ENCODE measurements at regions not wholly inside any gene's neighbourhood (a gene's known extent, or its start where the extent isn't known, plus 50 kb on each side); places are given as distances from the start of the nearest gene placed in this dataset.
A peak's percentile ranks its signal among the peaks of the same experiment; 100 is the strongest.

DNA sequence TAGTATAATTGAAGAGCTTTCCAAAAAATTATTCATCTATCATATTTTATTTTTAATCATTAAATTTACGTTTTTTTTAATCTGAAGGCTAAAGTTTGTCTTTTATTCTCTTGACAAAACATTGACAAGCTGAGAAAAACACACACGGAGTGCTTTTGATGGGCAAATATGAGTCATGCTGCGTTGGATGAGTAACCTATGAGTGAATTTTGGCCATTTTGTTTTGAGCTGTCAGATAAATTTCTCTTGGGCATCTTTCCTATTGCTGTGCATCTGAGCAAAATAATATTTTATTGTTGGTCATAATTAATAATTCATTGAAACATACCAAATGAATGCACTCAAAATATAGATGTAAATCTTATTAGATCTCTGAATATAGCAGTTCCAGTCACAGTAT, 1144.1 kb upstream of the ADGRL2 start:
- no peak overlapping the region for H2BK5ac ChIP-seq (ENCODE audit: low read depth, low read length, poor library complexity, severe bottlenecking)
- H2BK15ac ChIP-seq (ENCODE audit: low read depth, poor library complexity, severe bottlenecking) = no peak overlapping the region
- no peaks in the 10 kb centered on the region for H3K9me3 ChIP-seq (ENCODE audit: control insufficient read depth, low read length)
- no peak overlapping the region for H2AFZ ChIP-seq (ENCODE audit: low read depth, low read length)
- no peak overlapping the region for H3K23ac ChIP-seq (ENCODE audit: low read length in 2 of 2)
- no peak overlapping the region for H2AK5ac ChIP-seq (ENCODE audit: low read length, severe bottlenecking)
- no peaks in the 10 kb centered on the region for H3K27me3 ChIP-seq (ENCODE audit: control insufficient read depth in 1 of 2, insufficient read depth in 1 of 2, low read length in 2 of 2)
- 59% methylated on average over 2 of the region's 3 CpGs for WGBS
- no peaks in the 10 kb centered on the region for H3K4me1 ChIP-seq (ENCODE audit: control insufficient read depth, insufficient read depth, low read depth, low read length)
- H2BK12ac ChIP-seq (ENCODE audit: low read length in 2 of 2) = no peak overlapping the region
- H3K18ac ChIP-seq (ENCODE audit: low read depth in 1 of 2, low read length in 2 of 2) = no peak overlapping the region
- no peak overlapping the region for H3K9ac ChIP-seq (ENCODE audit: low read length)
- H3K4ac ChIP-seq (ENCODE audit: low read depth in 1 of 2, low read length in 2 of 2) = no peak overlapping the region
- no peaks in the 10 kb centered on the region for H3K79me1 ChIP-seq (replicated peaks; ENCODE audit: low read length, poor library complexity, severe bottlenecking)
- H2BK120ac ChIP-seq (ENCODE audit: low read depth, low read length) = no peak overlapping the region
- H3K36me3 ChIP-seq (ENCODE audit: control insufficient read depth in 1 of 2, insufficient read depth in 2 of 2, low read depth in 1 of 2, low read length in 2 of 2) = no peaks in the 10 kb centered on the region
- no peak overlapping the region for H4K91ac ChIP-seq (ENCODE audit: low read length)
- no peak overlapping the region for H3K27ac ChIP-seq (ENCODE audit: low read length, poor library complexity, severe bottlenecking)
- H3K4me3 ChIP-seq (ENCODE audit: insufficient read depth in 1 of 2, low read depth in 1 of 2, low read length in 2 of 2) = no peak overlapping the region
- DNase-seq = peak; percentile 24
- no peak overlapping the region for H3K4me2 ChIP-seq (ENCODE audit: low read length, poor library complexity, severe bottlenecking)
- no peak overlapping the region for H3K14ac ChIP-seq (ENCODE audit: low read length in 2 of 2)
- no peak overlapping the region for H4K8ac ChIP-seq (ENCODE audit: low read length)

DNA sequence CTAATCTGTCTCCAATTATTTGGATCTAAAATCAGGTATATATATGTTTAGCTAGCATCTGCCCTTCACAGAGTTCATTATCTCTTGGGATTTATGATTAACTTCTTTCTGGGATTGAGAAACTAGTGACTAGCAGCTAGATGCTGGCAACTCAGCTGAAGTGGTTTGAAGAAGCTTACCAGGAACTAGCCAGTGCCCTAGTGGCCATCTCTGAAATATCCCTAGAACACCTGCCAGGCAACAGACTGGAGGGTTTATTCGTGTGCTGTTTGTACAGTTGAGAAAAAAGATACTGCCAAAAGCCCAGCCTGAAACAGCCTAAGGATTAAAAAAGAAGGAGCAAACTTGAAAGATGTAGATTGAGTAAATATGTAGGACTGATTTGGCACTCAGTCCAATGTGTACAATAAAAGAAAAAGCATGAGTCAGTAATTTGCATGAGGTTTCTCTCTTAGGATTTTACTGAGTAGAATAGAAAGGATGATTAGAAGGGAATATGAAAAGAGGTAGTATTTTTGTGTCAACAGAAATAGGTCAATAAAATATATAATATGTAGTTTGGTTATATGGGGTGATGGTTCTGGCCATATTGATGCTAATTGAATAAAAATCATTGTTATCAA, 1144.6 kb upstream of the ADGRL2 start:
- 43% methylated on average over 1 of the region's 1 CpG for WGBS

DNA sequence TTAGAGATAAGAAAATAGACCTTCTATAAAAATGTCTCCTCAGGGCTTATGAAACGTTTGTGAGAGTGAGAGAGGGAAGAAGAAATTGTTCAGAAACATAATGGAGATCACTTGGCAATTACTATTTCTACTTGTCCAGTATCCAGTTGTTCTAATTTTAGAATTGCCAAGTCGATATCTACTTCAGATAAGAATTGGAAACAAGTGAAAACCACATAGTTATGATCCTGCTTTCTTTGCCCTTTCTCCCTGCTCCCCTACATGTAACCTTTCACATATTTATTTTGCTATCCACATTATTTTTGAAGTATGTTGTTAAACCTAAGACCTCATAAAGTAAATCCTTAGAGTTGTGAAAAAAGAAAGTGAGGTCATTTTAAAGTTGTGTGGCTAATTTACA, 1154.7 kb upstream of the ADGRL2 start:
- no peak overlapping the region for H3K9ac ChIP-seq (ENCODE audit: low read length)
- no peak overlapping the region for H2AFZ ChIP-seq (ENCODE audit: low read depth, low read length)
- no peak overlapping the region for H3K14ac ChIP-seq (ENCODE audit: low read length in 2 of 2)
- H3K18ac ChIP-seq (ENCODE audit: low read depth in 1 of 2, low read length in 2 of 2) = no peak overlapping the region
- H2BK12ac ChIP-seq (ENCODE audit: low read length in 2 of 2) = no peak overlapping the region
- H3K4ac ChIP-seq (ENCODE audit: low read depth in 1 of 2, low read length in 2 of 2) = no peak overlapping the region
- H3K27me3 ChIP-seq (ENCODE audit: control insufficient read depth in 1 of 2, insufficient read depth in 1 of 2, low read length in 2 of 2) = no peaks in the 10 kb centered on the region
- no peak overlapping the region for H4K91ac ChIP-seq (ENCODE audit: low read length)
- H2AK5ac ChIP-seq (ENCODE audit: low read length, severe bottlenecking) = no peak overlapping the region
- DNase-seq = no peak
- no peaks in the 10 kb centered on the region for H3K36me3 ChIP-seq (ENCODE audit: control insufficient read depth in 1 of 2, insufficient read depth in 2 of 2, low read depth in 1 of 2, low read length in 2 of 2)
- no peaks in the 10 kb centered on the region for H3K9me3 ChIP-seq (ENCODE audit: control insufficient read depth, low read length)
- no peak overlapping the region for H3K23ac ChIP-seq (ENCODE audit: low read length in 2 of 2)
- H4K8ac ChIP-seq (ENCODE audit: low read length) = no peak overlapping the region
- no peak overlapping the region for H3K4me2 ChIP-seq (ENCODE audit: low read length, poor library complexity, severe bottlenecking)
- 60% methylated on average over 2 of the region's 2 CpGs for WGBS
- H2BK120ac ChIP-seq (ENCODE audit: low read depth, low read length) = no peak overlapping the region
- no peak overlapping the region for H3K27ac ChIP-seq (ENCODE audit: low read length, poor library complexity, severe bottlenecking)
- no peak overlapping the region for H2BK15ac ChIP-seq (ENCODE audit: low read depth, poor library complexity, severe bottlenecking)
- no peak overlapping the region for H2BK5ac ChIP-seq (ENCODE audit: low read depth, low read length, poor library complexity, severe bottlenecking)
- no peaks in the 10 kb centered on the region for H3K79me1 ChIP-seq (replicated peaks; ENCODE audit: low read length, poor library complexity, severe bottlenecking)
- H3K4me1 ChIP-seq (ENCODE audit: control insufficient read depth, insufficient read depth, low read depth, low read length) = no peaks in the 10 kb centered on the region
- no peak overlapping the region for H3K4me3 ChIP-seq (ENCODE audit: insufficient read depth in 1 of 2, low read depth in 1 of 2, low read length in 2 of 2)

More for the DNA sequence above, 1144.6 kb upstream of the ADGRL2 start:
- no peaks in the 10 kb centered on the region for H3K27me3 ChIP-seq (ENCODE audit: control insufficient read depth in 1 of 2, insufficient read depth in 1 of 2, low read length in 2 of 2)
- no peak overlapping the region for H3K9ac ChIP-seq (ENCODE audit: low read length)
- H3K79me1 ChIP-seq (replicated peaks; ENCODE audit: low read length, poor library complexity, severe bottlenecking) = no peaks in the 10 kb centered on the region
- H2BK12ac ChIP-seq (ENCODE audit: low read length in 2 of 2) = no peak overlapping the region
- H2AFZ ChIP-seq (ENCODE audit: low read depth, low read length) = no peak overlapping the region
- no peak overlapping the region for H3K4me3 ChIP-seq (ENCODE audit: insufficient read depth in 1 of 2, low read depth in 1 of 2, low read length in 2 of 2)
- no peak overlapping the region for H3K23ac ChIP-seq (ENCODE audit: low read length in 2 of 2)
- H3K4me2 ChIP-seq (ENCODE audit: low read length, poor library complexity, severe bottlenecking) = no peak overlapping the region
- no peak overlapping the region for H4K8ac ChIP-seq (ENCODE audit: low read length)
- no peak overlapping the region for H2BK5ac ChIP-seq (ENCODE audit: low read depth, low read length, poor library complexity, severe bottlenecking)
- DNase-seq = peak; percentile 25
- H2AK5ac ChIP-seq (ENCODE audit: low read length, severe bottlenecking) = no peak overlapping the region
- H3K14ac ChIP-seq (ENCODE audit: low read length in 2 of 2) = no peak overlapping the region
- H3K9me3 ChIP-seq (ENCODE audit: control insufficient read depth, low read length) = no peaks in the 10 kb centered on the region
- no peak overlapping the region for H3K27ac ChIP-seq (ENCODE audit: low read length, poor library complexity, severe bottlenecking)
- H3K4me1 ChIP-seq (ENCODE audit: control insufficient read depth, insufficient read depth, low read depth, low read length) = no peaks in the 10 kb centered on the region
- no peak overlapping the region for H4K91ac ChIP-seq (ENCODE audit: low read length)
- H3K18ac ChIP-seq (ENCODE audit: low read depth in 1 of 2, low read length in 2 of 2) = no peak overlapping the region
- H3K4ac ChIP-seq (ENCODE audit: low read depth in 1 of 2, low read length in 2 of 2) = no peak overlapping the region
- no peaks in the 10 kb centered on the region for H3K36me3 ChIP-seq (ENCODE audit: control insufficient read depth in 1 of 2, insufficient read depth in 2 of 2, low read depth in 1 of 2, low read length in 2 of 2)
- H2BK120ac ChIP-seq (ENCODE audit: low read depth, low read length) = no peak overlapping the region
- H2BK15ac ChIP-seq (ENCODE audit: low read depth, poor library complexity, severe bottlenecking) = no peak overlapping the region

DNA sequence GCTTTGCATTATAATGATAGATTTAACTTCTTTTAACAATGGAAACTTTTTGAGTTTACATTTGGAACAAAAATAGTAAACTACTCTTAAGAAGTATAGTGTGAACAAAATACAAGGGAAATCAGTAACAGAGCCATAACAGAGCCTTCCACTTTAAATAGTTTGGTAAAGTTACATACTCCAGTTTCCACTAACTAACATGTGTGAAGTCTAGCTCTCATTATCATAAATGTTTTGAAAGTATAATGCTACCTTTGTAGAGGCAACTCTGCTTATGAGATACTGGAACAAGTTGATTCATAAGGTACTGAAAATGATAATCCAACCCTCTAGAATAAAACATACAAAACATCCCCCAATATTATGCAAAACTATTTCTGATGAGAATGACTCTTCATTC, 1155.1 kb upstream of the ADGRL2 start:
- H3K4me1 ChIP-seq (ENCODE audit: control insufficient read depth, insufficient read depth, low read depth, low read length) = no peaks in the 10 kb centered on the region
- H3K9me3 ChIP-seq (ENCODE audit: control insufficient read depth, low read length) = no peaks in the 10 kb centered on the region
- no peak overlapping the region for H4K8ac ChIP-seq (ENCODE audit: low read length)
- no peak overlapping the region for H2BK5ac ChIP-seq (ENCODE audit: low read depth, low read length, poor library complexity, severe bottlenecking)
- no peak overlapping the region for H2AK5ac ChIP-seq (ENCODE audit: low read length, severe bottlenecking)
- no peak overlapping the region for H3K14ac ChIP-seq (ENCODE audit: low read length in 2 of 2)
- H2BK120ac ChIP-seq (ENCODE audit: low read depth, low read length) = no peak overlapping the region
- no peak overlapping the region for H3K4me3 ChIP-seq (ENCODE audit: insufficient read depth in 1 of 2, low read depth in 1 of 2, low read length in 2 of 2)
- no peaks in the 10 kb centered on the region for H3K36me3 ChIP-seq (ENCODE audit: control insufficient read depth in 1 of 2, insufficient read depth in 2 of 2, low read depth in 1 of 2, low read length in 2 of 2)
- H3K27me3 ChIP-seq (ENCODE audit: control insufficient read depth in 1 of 2, insufficient read depth in 1 of 2, low read length in 2 of 2) = no peaks in the 10 kb centered on the region
- DNase-seq = no peak
- no peak overlapping the region for H3K4me2 ChIP-seq (ENCODE audit: low read length, poor library complexity, severe bottlenecking)
- H2BK15ac ChIP-seq (ENCODE audit: low read depth, poor library complexity, severe bottlenecking) = no peak overlapping the region
- H3K9ac ChIP-seq (ENCODE audit: low read length) = no peak overlapping the region
- no peak overlapping the region for H2BK12ac ChIP-seq (ENCODE audit: low read length in 2 of 2)
- no peak overlapping the region for H3K27ac ChIP-seq (ENCODE audit: low read length, poor library complexity, severe bottlenecking)
- no peak overlapping the region for H2AFZ ChIP-seq (ENCODE audit: low read depth, low read length)
- no peak overlapping the region for H4K91ac ChIP-seq (ENCODE audit: low read length)
- H3K79me1 ChIP-seq (replicated peaks; ENCODE audit: low read length, poor library complexity, severe bottlenecking) = no peaks in the 10 kb centered on the region
- H3K23ac ChIP-seq (ENCODE audit: low read length in 2 of 2) = no peak overlapping the region
- H3K4ac ChIP-seq (ENCODE audit: low read depth in 1 of 2, low read length in 2 of 2) = no peak overlapping the region
- no peak overlapping the region for H3K18ac ChIP-seq (ENCODE audit: low read depth in 1 of 2, low read length in 2 of 2)

Measured in mesenchymal stem cell (in vitro differentiated cells and primary cell).